GM18873 (cell line): ENCODE measurements at regions not wholly inside any gene's neighbourhood (a gene's known extent, or its start where the extent isn't known, plus 50 kb on each side); places are given as distances from the start of the nearest gene placed in this dataset.
"Not testable (repeated sequence)": the region's sequence is repeated elsewhere in the genome, so short reads cannot be mapped to it uniquely, and the experiment has no call there.

Experiments used
- ATAC-seq: cut with Tn5 transposase; IDR thresholded peaks from one replicate; pipeline ENCODE4 v1.9.1; 2021; ENCODE audit warnings: mild to moderate bottlenecking, moderate library complexity, moderate number of reproducible peaks; ENCODE audit not compliant: unreplicated experiment, low FRiP score

DNA sequence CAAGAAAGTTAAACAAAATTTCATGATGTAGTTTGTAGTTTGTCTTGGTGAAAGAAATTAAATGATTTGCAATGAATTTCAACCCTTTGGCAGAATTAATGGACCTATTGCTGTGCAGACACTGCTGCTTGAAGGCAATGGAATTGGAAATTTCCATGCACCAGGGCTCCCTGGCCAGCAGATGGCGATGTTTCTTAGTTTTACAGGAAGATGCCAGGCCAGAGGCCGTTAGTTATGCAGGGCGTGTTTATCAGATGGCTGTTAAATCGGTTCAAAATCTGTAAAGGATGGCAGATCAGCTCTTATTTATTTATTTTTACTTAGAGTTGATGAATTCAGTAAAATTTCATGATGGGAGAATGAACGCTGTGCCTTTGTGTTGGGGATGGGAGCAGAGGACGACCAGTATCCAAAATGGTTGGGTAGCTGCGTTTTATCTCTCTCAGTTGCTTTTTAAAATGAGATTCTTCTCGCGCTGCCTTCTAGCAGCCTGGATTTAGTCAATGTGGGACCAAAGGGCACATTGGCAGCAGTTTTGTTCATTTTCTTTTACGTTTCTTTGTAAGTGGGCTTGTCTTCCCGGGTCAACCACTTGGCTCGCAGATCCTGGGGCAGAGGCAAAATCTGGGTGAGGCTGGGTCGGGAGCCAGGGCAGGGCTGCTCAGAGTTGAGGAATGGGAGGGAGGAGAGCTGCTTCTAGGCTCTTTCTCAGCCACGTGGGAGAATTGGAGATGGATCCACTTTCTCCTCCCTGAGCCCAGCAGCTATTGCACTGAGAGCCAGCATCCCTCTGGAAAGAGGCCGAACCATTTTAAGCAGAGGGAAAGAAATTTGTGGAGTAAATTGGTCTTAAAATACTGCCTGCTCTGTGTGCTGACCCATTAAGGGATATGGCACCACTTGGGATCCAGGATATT is 344.0 kb downstream of the PIK3C3 start:
- peak; percentile 90 for ATAC-seq

DNA sequence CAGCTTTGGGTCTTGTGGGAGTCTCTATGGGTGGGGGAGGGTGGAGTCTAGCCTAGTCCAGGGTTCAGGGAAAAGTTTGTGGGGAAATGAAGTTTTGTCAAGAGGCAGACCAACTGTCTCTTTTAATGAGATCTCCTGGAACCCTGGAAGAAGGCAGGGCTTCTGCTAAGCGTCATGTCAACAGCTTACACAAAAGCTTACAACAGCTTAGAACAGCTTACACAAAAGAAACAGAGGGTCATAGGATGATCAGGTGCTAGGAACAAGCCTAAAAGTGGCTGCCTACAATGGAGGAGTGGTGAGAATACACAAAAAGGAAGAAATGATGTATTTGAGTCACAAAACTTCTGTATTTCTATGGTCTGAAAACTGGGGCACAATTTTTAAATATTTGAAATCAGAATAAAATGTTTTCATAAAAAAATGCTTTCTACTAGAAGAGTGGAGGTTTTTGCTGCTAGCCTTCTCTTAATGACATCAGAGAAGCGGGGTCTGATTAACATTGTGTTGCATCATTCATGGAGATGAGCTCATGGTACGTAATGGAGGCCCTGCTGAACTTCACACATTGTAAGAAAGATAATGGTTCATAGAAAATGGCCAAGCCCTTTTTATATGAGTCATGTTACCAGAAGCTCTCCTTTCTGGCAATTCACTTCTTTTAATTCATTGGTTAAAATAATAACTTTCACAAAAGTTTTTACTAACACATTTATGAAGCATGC is 351.0 kb downstream of the PIK3C3 start:
- ATAC-seq = no peak

DNA sequence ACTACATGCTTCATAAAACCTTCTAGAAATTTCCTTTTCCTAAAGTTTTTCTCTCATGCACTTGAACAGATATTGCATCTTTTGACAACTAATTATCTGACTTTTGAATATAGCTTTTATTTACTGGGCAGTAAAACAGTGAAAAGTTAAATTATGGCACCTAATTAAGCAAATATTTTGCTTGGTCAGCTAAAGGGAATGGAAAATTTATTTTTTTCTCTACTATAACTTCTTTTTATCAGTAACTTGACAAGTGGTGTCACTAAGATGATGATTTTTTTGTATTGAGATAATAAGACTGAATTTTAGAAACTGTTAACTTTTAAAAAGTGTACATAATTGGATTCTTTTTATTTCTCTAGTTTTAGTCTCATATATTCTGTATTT is 351.6 kb downstream of the PIK3C3 start:
- no peak for ATAC-seq

DNA sequence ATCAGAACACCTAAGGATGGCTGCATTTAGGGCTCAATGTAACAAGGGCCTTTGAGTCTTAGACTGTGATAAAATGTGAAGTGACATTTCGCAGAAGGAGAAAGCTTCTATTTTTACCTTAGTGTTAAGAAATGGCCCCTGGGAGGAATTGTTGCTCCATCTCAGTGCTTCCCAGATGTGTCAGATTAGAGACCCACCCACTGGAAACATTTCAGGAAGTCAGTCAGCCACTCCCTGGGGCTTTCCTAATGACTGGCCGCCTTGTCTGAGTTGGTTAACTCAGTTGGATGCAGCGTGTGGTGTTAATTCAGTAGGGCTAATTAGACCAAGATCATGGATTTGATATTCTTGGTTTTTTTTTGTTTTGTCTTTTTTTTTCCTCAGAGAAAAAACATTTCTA is 355.9 kb downstream of the PIK3C3 start:
- no peak for ATAC-seq

DNA sequence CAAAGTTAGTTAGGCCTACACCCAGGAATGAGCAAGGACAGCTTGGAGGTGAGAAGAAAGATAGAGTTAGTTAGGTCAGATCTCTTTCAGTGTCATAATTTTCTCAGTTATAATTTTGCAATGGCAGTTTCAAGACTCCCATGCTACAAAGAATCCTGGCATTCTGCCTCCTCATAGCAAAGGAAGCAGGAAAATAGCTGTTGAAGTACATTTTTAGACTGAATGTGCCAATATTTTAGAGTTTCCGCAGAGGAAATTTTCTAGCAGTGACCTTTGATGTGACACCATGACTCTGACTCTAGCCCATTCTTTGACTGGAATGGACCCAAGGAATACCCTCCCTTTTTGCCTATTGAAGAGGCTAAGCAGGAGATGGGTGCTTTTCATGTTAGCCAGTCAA is 371.7 kb downstream of the PIK3C3 start:
- ATAC-seq = no peak

DNA sequence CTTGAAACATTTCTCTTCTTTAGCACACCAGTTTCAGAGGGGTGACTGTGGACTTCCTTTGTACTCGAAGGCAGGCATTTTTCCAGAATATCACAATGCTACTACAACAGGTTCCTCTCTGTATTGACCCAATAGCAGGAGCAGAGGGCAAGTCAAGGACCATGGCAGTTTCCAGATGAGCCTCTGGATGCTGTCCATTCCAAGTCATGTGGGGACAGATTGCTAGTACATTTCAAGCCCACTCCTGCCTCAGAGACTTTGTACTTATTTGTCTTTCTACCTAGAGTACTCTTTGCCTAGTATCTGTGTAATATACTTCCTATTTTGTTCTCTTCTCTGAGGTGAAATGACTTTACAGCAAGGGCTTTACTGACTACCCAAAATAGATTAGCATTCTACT is 373.9 kb downstream of the PIK3C3 start:
- ATAC-seq = no peak

DNA sequence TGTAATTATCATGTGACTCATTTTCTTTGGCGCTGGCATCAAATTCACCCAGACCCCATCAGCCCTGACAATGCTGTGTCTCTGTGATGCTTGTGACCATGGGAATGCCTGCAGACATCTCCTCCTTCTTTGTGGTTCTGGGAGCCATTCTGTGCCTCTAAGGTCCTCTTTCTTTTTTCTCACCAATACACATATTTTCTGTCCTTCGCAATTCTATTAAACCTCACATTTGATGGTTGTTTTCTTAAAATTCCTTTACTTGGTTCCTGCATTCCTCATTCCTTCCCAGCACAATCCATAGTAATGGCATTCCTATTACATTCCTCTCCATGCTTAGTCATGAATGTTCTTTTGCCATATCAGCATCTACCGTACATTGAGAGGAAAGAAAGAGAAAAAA is 375.3 kb downstream of the PIK3C3 start:
- ATAC-seq = no peak

DNA sequence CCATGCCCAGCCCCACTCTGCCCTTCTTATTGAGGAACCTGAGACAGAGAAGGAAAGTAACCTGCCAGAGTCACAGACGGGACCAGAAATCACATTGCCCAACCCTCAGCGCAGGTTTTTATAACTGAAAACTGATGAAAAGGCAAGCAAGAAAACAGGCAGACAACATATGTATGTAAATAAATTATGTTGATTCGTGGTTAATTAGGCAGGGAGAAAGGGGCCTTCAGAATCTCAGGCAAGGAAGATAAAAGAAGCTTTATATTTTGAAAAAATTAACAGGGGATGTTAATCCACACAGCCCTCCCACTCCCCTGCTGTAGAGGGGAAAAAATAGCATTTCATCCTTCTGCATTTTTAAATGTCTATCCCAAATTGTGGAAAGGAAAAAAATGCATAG is 378.5 kb downstream of the PIK3C3 start:
- no peak for ATAC-seq

DNA sequence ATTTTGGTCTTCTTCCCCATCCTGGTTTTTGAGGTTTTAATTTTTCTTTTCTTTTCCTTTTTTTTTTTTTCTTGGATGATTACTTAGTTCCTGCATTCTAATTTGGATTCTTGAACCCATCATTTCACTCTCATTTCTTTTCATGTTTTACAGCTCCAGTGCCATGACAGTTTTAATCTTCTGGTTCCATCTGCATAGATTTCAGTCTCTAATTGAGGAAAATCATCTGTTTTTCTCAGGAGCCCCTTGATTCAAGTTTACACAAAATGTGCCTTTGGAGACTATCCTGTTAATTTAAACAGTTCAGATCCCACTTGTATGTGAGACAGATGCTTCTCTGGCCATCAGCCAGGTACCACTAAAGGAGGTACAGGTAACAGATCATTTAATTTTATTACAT is 379.9 kb downstream of the PIK3C3 start:
- ATAC-seq = no peak

DNA sequence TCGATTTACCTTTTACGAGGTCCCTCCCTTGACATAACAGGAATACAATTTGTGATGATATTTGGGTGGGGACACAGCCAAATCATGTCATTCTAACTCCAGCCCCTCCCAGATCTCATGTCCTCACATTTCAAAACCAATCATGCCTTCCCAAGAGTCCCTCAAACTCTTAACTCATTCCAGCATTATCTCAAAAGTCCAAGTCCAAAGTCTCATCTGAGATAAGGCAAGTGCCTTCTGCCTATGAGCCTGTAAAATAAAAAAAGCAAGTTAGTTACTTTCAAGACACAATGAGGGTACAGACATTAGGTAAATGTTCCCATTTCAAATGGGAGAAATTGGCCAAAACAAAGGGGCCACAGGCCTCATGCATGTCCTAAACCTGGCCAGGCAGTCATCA is 381.1 kb downstream of the PIK3C3 start:
- no peak for ATAC-seq

DNA sequence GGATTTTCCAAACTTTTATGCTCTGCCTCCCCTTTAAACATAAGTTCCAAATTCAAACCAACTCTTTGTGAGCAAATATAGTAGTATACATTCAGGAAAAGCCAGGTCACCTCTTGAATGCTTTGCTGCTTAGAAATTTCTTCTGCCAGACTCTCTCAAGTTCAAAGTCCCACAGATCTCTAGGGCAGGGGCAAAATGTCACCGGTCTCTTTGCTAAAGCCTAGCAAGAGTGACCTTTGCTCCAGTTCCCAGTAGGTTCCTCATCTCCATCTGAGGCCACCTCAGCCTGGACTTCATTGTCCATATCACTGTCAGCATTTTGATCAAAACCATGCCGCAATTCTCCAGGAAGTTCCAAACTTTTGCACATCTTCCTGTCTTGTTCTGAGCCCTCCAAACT is 382.3 kb downstream of the PIK3C3 start:
- ATAC-seq = not testable (repeated sequence)

DNA sequence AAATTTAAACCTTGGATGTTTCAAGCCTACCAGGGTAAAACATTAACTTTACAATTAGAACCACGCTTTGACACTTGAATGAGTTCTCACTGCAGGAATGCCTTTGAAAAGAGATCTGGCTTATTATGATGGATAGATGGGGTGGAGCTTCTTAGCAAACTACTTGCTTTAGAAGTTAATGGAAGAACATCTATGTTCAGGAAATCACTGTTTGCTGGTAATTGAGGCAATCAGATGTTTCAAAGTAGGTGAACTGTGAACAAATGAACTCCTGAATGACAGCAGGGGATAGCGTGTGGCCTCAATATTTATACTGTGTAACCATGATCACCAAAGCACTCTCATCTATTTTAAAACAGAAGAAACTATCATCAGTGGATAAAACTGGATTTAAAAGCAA is 383.6 kb downstream of the PIK3C3 start:
- no peak for ATAC-seq

DNA sequence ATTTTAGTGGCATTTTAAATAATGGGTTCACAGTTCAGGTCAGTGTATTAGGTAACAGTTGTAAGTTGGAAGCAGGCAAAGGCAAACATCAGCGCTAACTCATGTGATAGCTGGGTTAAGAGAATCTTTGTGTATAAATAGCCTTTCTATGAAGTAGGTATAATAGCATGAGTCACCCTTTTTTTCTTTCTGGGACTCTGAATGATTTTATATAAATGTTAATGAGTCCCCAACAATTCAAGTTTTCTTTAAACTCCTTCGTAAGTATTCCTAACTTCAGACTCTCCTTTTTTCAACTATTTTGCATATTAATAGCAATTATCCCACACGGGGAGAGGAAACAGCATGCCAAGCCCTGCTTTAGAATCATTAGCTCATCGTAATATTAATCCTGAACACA is 384.3 kb downstream of the PIK3C3 start:
- ATAC-seq = no peak

DNA sequence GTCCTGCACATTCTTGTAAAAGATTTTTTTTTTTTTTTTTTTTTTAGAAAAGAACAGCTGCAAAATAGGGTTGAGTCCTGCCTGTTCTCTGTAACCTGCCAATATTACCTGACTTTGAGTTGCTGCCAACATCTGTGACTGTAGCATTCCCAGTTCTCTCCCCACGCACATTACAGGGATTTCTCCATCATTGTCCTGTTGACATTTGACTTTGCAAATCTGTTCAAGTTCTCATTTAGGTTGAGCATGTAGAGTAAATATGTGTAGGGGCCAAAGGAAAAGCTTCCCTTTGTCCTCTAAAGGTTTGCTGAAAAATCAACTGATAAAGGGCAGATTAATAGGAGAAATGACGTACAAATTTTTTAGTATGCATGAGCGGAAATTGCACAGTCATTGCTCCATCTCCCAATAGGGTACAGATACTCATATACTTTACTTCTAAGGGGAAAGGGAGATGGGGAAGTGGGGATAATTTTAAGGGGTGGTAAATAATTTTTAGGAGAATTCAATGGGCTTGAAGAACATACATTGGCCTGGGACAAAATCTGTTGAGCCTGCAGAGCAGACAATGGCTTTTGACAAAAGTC is 385.5 kb downstream of the PIK3C3 start:
- no peak for ATAC-seq

DNA sequence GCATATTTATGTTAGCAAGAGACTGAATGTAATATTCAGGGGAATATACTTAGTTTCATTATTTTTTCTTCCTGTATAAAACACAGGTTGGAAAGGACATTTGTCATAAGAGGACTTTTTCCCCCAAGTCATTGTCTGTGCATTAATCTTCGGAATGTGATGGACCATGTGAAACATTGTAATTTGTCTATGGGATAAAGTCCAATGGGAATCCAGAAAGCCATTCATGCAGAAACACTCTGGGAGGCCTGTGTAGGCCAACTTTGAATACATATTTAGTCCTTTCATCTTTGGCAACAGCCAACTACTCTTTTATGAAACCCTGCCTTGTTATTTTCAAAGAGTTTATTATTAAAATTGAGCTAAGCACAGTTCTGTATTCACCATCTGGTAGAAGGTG is 386.4 kb downstream of the PIK3C3 start:
- ATAC-seq = no peak

DNA sequence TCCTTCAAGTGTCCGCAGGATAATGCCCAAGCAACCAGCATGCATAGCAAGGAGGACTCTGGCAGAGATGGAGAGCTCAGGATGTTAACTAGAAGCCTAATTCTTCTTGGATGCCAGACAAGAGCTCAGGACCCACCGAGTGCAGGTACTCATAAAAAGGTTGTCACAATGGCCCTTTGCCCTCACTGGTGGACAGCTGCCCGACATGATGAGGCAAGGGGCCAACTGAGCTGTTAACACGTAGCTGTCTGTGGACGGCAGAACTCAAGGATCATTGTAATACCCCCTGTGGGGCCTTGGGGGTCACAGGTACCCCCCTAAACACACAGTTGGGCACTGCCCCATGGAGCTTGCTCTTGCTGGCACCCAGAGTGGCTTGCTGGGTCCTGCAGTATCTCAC is 393.7 kb downstream of the PIK3C3 start:
- ATAC-seq = no peak

DNA sequence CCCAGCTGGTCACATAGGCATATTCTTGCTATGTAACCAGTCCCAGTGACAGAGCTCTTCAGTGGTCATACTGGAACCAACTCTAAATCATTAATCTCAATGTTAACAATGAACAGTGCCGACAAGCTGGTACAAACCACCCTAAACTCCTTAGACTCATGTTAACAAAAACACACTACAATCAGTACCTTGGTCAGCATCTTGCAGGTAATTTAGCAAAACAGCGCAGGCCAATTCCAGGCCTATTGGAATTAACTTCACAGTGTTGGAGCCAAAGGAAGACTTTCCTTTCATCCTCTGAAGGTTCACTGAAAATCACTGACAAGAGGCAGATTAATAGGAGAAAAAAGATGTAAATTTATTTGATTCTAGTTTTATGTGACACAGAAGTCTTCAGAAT is 396.4 kb downstream of the PIK3C3 start:
- ATAC-seq = no peak

DNA sequence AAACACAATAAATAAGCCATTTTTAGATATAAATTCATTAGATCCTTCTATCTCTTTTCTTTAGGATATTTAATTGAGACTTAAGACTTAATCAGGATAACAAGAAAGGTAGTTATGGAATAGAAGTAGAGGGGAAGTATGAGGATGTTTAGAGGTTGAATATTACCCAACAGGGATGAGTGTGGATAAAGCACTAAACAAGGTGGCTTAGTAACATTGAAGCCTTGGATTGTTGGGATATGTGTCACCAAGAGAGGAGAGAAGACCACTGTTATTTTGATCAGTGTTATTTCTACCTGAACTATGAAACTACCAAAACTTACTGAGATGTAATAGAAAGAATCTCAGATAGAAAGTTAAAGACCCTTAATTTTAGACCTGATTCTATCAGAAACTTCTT is 405.7 kb downstream of the PIK3C3 start:
- no peak for ATAC-seq

DNA sequence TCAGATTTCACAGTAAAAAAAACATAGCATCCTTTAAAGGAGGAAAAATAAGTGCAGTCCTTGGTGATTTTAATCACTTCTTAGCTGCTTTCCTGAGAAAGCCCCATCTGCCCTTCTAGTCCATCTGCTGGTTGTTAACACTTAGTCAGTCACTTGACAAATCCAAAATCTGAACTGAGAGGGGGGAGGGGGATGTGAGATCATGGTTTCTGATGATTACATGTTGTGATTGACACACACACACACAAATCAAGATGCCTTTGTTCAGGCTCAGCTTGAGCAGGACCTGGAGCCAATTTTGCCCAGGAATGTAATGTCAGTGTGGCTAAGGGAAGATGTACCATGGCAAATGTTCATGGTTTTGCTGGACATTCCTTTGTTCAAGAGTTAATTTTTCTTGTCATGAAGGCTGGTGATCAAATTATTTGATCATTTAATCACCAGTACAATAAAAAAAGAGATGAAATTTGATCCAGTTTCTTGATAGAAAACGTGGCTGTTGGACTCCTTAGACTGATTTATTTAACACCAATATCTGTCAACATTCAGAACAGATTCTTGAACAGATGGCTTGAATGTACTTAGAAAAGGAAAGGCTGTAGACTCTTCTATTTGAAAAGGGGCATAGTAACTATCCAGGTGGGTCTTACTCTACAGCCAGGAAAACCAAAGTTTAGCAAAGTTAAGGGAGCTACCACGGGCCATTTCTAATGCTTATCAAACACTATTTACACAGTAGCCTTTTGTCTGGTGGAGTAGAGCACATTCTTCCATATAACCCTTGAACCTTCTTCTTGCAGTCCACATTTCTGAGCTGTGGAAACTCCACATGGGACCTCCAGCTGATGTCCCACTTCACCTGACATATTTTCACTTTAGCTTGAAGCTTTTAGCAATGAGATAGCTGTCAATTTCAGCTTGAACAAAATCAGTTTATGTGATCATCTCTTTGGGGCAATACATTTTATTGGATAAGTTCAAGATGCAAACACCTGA is 408.7 kb downstream of the PIK3C3 start:
- no peak for ATAC-seq

DNA sequence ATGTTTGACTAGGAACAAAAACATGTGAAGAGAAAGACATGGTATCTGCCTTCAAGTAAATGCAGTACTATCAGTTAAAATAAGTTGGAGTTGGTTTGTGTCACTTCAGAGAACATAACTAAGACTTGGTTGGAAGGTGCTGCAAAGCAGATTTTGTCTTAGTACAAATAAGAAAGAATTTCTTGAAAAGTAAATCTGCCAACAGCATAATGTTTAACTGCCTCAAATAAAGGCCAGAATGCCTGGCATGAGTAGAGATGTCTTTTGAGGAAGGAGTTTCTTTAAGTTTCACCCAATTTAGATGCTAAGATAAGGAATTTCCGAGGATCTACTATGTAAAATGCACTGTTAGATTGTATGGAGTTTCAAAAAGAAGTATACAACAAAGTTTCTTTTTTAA is 409.7 kb downstream of the PIK3C3 start:
- no peak for ATAC-seq
